ENCODE measurements at regions not wholly inside any gene's neighbourhood (a gene's known extent, or its start where the extent isn't known, plus 50 kb on each side); places are given as distances from the start of the nearest gene placed in this dataset.

- TF ChIP-seq CTCF (IDR thresholded peaks at IDR 0.05; ENCODE audit: low read depth, low read length) (no peak), MYC (IDR thresholded peaks at IDR 0.05; ENCODE audit: low read depth, low read length) (no peak)
Observed at GRCh38 chr12:69136931-69137613, 102.3 kb upstream of the CPSF6 start.
